T-helper 2 cell treated with Interferon-gamma antibody and Interleukin-4, amounts not matched to agents 100 ng/mL and 5 ng/mL, for 36 hours (primary cell): ENCODE measurements at regions not wholly inside any gene's neighbourhood (a gene's known extent, or its start where the extent isn't known, plus 50 kb on each side); places are given as distances from the start of the nearest gene placed in this dataset.

Source experiments
- intact Hi-C: fragments of 100-400 bp; cut with micrococcal nuclease; formaldehyde crosslinking; loops from one replicate; pipeline ENCODE4 v1.15.1; 2023

- intact Hi-C loops, result no loop called here
Observed at GRCh38 chr6:101208152-101208551, 185.4 kb upstream of the GRIK2 start.

GRCh38 chr6:101212640-101213039 lies 180.9 kb upstream of the GRIK2 start:
- intact Hi-C loops, result no loop called here

DNA sequence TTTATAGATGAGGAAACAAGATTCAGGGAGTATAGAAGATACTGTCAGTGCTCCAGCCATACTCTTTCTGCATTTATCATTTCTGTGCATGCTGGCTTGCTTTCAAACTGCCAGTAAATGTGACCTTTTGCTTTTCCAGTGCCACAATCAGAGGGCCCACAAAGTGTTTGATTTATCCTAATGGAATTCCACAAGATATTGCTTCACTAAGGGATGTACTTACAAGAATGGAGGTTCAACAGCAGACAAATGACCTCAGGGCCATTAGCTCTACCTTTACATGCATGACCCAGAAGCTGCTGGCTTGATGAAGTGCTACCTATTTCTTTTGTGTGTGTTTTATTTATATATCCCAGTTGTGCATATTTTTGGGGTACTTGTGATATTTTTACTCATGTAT lies 171.5 kb upstream of the GRIK2 start:
- intact Hi-C loops, result no loop called here

DNA sequence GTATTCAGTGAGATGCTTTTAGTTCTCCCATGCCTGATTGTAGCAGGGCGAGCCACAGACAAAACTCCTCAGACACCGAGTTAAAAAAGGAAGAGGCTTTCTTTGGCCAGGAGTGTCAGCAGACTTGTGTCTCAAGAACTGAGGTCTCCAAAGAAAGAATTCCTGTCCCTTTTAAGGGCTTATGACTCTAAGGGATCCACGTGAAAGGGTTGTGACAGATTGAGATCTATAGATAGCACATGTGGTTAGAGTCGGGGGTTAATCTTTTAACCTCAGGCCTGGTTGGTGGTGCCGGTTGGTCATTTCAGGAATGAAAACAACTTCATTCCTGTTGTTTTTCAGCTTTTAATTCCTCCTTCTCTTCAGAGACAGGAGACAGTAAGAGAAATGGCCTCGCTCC lies 168.8 kb upstream of the GRIK2 start:
- intact Hi-C loops, result no loop called here

GRCh38 chr6:101226677-101227135 lies 166.8 kb upstream of the GRIK2 start:
- intact Hi-C loops, result no loop called here

- intact Hi-C loops, result no loop called here
Observed at GRCh38 chr6:101230866-101231265, 162.6 kb upstream of the GRIK2 start.

DNA sequence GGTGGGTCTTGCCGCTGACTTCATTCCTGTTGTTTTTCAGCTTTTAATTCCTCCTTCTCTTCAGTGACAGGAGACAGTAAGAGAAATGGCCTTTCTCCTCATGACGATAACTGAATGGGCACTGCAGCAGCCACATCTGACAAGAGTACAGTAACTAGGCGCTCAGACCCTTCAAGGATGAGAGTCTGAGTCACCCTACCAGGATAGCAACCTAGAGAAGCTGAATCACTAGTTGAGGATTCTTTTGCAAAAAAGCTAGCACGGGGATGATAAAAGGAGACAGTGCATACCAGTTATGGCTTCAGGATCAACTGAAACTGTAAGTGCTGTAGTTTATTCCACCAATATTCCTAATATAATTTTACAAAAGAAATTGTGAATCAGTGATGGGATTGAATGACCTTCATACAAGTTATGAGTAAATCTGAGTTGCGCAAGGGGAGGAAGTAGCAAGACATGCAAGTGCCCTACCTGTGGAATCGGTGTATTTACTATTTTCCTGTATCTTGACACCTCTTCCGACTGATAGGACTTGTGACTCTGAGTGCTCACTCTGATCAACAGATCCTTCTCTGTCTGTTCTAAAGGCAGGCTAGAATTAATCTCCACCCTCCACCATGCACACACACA lies 161.8 kb upstream of the GRIK2 start:
- intact Hi-C loops, result no loop called here

DNA sequence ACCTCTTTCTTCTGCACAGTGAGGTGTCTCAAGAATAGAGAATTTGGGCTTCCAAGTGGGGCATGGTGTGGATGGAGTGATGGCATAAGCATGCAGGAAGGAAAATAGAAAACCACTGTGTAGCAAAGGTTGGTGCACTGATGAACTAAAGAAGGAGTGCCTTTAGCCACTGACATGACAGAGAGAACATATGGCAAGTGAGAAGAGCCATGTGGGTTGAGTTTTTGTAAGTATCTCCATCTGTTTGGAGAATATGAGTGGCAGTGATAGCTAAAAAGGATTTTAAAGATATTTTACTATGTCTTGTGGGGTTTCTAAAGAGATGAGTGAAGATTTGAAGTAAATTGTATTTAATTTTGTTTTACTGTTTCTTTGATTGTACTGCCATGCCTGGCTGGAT lies 160.5 kb upstream of the GRIK2 start:
- intact Hi-C loops, result no loop called here

- intact Hi-C loops, result no loop called here
Observed at GRCh38 chr6:101236709-101237108, 156.8 kb upstream of the GRIK2 start.

DNA sequence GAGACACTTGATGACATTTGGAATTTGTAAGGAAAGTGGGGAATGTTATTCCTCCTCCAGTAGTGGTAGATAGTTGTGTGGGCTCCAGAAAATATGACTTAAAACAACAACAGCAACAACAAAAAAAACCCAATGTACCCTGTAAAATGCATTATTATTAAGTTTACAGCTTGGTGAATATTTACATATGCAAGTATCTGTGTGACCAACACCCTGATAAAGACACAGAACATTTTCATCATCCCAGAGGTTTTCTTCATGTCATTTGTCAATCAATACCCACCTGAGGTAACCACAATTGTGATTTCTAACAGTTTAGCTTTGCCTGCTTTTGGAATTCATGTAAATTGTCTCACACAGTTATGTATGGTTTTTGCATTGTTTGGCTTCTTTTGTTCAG lies 152.1 kb upstream of the GRIK2 start:
- intact Hi-C loops, result no loop called here

- intact Hi-C loops, result no loop called here
Observed at GRCh38 chr6:101249470-101249869, 144.0 kb upstream of the GRIK2 start.

DNA sequence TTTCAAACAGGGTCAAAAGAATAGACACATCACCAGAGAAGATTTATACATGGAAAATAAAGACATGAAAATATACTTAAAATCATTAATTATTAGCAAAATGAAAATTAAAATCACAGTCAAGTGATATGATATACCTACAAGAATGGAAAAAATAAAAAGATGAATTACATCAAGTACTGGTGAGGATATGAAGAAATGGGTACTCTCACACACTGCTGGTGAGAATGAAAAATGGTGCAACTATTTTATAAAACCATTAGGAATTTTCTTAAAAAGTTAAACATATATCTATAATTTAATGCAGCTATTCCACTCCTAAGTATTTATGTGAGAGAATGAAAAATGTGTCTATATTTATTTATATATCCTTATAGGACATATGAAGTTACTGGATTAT lies 136.3 kb upstream of the GRIK2 start:
- intact Hi-C loops, result no loop called here

DNA sequence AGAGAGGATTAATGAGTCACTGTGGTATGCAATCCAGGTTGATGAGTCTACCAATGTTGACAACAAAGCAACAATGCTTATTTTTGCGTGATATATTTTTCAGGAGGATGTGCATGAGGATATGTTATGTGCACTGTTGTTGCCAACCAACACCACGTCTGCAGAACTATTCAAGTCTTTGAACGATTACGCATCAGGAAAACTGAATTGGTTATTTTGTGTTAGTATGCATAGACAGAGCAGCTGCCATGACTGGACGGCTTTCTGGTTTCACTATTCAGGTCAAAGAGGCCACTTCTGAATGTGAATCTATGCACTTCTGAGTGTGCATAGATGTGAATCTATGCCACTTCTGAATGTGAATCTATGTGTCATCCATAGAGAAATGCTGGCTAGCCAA lies 134.0 kb upstream of the GRIK2 start:
- intact Hi-C loops, result no loop called here

DNA sequence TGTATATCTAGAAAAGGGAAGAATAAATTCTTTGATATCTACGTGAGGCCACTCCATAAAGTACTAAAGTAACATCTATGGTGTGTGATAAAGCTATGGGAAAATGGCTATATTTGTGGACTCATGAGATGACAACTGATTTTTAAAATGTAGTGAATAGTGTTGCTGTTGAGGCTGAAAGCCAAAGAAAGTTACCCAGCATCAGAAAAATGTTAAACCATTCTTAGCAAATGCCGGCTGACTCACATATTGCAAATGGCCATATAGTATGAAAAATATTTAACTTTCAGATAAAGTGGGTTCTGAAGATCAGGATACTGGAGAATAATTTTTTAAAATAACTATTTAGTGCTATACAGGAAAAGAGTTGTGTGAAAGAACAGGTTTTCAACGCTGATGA lies 129.9 kb upstream of the GRIK2 start:
- intact Hi-C loops, result no loop called here

- intact Hi-C loops, result no loop called here
Observed at GRCh38 chr6:101266063-101266462, 127.4 kb upstream of the GRIK2 start.

GRCh38 chr6:101268541-101268940 lies 125.0 kb upstream of the GRIK2 start:
- intact Hi-C loops, result no loop called here

DNA sequence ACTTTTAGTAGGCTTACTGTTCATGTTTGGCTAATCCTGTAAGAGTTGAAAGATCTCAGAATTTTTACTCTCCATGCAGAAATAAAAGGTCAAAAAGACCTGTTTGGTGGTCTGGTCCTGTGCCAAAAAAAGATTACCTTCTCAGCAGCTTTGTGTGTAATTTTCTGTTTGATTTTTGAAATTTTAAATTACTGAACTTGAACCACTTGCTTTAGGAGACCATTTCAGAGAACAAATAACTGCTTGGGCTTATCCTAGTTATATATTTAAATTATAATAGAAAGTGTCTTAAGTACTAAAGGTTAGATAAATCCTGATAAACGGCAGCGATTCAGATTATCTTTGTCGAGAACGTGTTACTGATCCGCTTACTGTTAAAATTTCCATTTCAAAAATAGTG lies 118.3 kb upstream of the GRIK2 start:
- intact Hi-C loops, result no loop called here

DNA sequence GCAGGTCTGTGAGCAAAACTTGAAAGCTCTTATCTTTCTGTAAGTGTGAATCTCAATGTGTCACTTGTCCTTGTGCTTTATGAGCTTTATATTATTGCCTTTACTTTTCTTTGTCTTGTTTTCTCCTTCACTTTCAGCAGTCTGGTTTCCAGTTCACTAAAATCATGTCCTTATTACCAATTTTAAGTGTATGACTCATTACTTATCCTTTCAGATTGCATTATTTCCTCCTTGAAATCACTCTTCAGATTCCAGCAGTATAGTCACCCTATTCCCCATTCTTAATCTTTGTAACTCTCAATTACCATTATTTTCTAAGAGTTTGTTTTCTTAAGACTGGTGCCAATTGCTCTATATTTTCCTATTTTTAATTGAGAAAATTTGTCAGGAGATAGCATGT lies 117.4 kb upstream of the GRIK2 start:
- intact Hi-C loops, result no loop called here

- intact Hi-C loops, result no loop called here
Observed at GRCh38 chr6:101279410-101279809, 114.1 kb upstream of the GRIK2 start.

DNA sequence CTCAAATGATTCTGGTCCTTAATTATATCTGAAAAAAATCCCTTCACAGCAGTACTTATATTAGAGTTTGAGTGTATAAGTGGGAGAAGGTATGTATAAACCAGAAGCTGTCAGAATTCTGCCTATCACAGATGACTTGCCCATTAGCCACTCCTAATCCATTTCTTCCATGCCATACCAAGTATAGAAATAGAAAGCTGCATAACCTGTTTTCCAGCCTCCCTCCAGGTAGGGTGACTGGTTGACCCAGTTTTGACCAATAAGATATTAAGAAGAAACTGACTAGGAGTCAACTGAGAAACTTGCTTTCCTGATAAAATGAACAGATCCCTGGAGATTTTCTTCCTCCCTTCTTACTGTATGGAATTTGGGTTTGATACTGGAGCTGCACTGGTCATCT lies 112.2 kb upstream of the GRIK2 start:
- intact Hi-C loops, result no loop called here

- intact Hi-C loops, result no loop called here
Observed at GRCh38 chr6:101284131-101284530, 109.4 kb upstream of the GRIK2 start.

- intact Hi-C loops, result no loop called here
Observed at GRCh38 chr6:101286146-101286545, 107.4 kb upstream of the GRIK2 start.

DNA sequence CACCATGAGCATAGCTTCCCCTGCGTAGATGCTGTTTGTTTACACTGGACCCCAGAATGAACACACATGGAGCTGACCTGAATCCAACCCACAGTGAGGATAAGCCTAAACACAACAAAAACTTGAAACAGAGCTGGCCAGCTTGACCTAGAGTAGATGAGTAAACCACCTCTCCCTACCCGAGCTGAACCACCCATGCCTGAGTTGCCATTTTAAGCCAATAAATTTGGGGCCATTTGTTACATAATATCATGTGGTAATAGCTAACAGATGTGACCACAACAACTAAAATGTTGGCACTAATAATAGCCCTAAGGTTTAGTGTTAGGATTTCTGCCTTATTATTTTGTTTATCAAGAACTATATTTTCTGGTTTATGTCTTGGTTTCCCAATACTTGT lies 103.2 kb upstream of the GRIK2 start:
- intact Hi-C loops, result no loop called here

GRCh38 chr6:101294051-101294638 lies 99.4 kb upstream of the GRIK2 start:
- intact Hi-C loops, result no loop called here
